ENCODE measurements at regions not wholly inside any gene's neighbourhood (a gene's known extent, or its start where the extent isn't known, plus 50 kb on each side); places are given as distances from the start of the nearest gene placed in this dataset.
A peak's percentile ranks its signal among the peaks of the same experiment; 100 is the strongest.

DNA sequence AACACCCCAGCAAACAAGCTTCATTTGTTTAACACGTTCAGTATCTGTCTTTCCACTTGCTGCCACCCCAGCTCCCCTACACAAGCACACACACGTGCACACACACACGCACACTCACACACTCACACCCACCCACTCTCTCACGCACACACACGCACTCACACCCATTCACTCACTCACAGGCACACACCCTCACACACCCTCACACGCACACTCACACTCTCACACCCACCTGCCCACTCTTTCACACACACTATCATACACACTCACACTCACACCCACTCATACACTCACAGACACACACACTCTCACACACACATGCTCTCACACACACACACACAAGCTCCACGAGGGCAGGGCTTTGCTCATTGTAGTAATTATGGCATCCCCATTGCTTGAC, 378.8 kb upstream of the SULF2 start (continued):
- TF ChIP-seq HDAC1 (CRISPR knock-in tag; IDR thresholded peaks at IDR 0.05) (no peak), ZNF615 (CRISPR knock-in tag; IDR thresholded peaks at IDR 0.05; ENCODE audit: borderline replicate concordance) (no peak), RCOR2 (CRISPR knock-in tag; IDR thresholded peaks at IDR 0.05) (no peak), WIZ (CRISPR knock-in tag; IDR thresholded peaks at IDR 0.05) (no peak), ZNF550 (CRISPR knock-in tag; IDR thresholded peaks at IDR 0.05; ENCODE audit: borderline replicate concordance) (no peak), AGO2 (optimal IDR thresholded peaks at IDR 0.05; ENCODE audit: low read depth, low read length) (no peak), ZMYM4 (CRISPR knock-in tag; IDR thresholded peaks at IDR 0.05) (no peak), JDP2 (CRISPR knock-in tag; IDR thresholded peaks at IDR 0.05; ENCODE audit: borderline replicate concordance) (no peak), RARG (CRISPR knock-in tag; IDR thresholded peaks at IDR 0.05; ENCODE audit: low read depth) (no peak), ZNF263 (CRISPR knock-in tag; IDR thresholded peaks at IDR 0.05) (no peak), MED8 (CRISPR knock-in tag; IDR thresholded peaks at IDR 0.05; ENCODE audit: insufficient replicate concordance) (no peak), HOXD1 (CRISPR knock-in tag; IDR thresholded peaks at IDR 0.05) (no peak), BRCA1 (CRISPR knock-in tag; IDR thresholded peaks at IDR 0.05) (no peak), RFXANK (CRISPR knock-in tag; IDR thresholded peaks at IDR 0.05) (no peak), ZNF737 (CRISPR knock-in tag; IDR thresholded peaks at IDR 0.05; ENCODE audit: borderline replicate concordance) (no peak), ZZZ3 (CRISPR knock-in tag; IDR thresholded peaks at IDR 0.05; ENCODE audit: borderline replicate concordance) (no peak), ZSCAN22 (CRISPR knock-in tag; IDR thresholded peaks at IDR 0.05) (no peak), KDM3A (CRISPR knock-in tag; IDR thresholded peaks at IDR 0.05; ENCODE audit: low read depth) (no peak), SSRP1 (CRISPR knock-in tag; IDR thresholded peaks at IDR 0.05) (no peak), SOX6 (IDR thresholded peaks at IDR 0.05) (0 out of 2 replicates have a peak, but pooled peaks have one; percentile 69), SOX6 (CRISPR knock-in tag; IDR thresholded peaks at IDR 0.05) (no peak), TFDP2 (CRISPR knock-in tag; IDR thresholded peaks at IDR 0.05) (no peak), ZBTB33 (CRISPR knock-in tag; IDR thresholded peaks at IDR 0.05) (no peak), SIX4 (CRISPR knock-in tag; IDR thresholded peaks at IDR 0.05) (no peak)
- TF ChIP-seq, protein P1, sequence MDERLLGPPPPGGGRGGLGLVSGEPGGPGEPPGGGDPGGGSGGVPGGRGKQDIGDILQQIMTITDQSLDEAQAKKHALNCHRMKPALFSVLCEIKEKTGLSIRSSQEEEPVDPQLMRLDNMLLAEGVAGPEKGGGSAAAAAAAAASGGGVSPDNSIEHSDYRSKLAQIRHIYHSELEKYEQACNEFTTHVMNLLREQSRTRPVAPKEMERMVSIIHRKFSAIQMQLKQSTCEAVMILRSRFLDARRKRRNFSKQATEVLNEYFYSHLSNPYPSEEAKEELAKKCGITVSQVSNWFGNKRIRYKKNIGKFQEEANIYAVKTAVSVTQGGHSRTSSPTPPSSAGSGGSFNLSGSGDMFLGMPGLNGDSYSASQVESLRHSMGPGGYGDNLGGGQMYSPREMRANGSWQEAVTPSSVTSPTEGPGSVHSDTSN (CRISPR knock-in tag; IDR thresholded peaks at IDR 0.05), result no peak
- TF ChIP-seq, protein P2, sequence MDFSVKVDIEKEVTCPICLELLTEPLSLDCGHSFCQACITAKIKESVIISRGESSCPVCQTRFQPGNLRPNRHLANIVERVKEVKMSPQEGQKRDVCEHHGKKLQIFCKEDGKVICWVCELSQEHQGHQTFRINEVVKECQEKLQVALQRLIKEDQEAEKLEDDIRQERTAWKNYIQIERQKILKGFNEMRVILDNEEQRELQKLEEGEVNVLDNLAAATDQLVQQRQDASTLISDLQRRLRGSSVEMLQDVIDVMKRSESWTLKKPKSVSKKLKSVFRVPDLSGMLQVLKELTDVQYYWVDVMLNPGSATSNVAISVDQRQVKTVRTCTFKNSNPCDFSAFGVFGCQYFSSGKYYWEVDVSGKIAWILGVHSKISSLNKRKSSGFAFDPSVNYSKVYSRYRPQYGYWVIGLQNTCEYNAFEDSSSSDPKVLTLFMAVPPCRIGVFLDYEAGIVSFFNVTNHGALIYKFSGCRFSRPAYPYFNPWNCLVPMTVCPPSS (IDR thresholded peaks at IDR 0.05), result peak; percentile 42; the same call in 1 of the 2 replicates
- TF ChIP-seq, protein P3, sequence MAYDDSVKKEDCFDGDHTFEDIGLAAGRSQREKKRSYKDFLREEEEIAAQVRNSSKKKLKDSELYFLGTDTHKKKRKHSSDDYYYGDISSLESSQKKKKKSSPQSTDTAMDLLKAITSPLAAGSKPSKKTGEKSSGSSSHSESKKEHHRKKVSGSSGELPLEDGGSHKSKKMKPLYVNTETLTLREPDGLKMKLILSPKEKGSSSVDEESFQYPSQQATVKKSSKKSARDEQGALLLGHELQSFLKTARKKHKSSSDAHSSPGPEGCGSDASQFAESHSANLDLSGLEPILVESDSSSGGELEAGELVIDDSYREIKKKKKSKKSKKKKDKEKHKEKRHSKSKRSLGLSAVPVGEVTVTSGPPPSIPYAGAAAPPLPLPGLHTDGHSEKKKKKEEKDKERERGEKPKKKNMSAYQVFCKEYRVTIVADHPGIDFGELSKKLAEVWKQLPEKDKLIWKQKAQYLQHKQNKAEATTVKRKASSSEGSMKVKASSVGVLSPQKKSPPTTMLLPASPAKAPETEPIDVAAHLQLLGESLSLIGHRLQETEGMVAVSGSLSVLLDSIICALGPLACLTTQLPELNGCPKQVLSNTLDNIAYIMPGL (CRISPR knock-in tag; IDR thresholded peaks at IDR 0.05; ENCODE audit: borderline replicate concordance in 1 of 2, low read depth in 1 of 2), result no peak
